SK-N-SH (cell line): ENCODE measurements at regions not wholly inside any gene's neighbourhood (a gene's known extent, or its start where the extent isn't known, plus 50 kb on each side); places are given as distances from the start of the nearest gene placed in this dataset.

Source experiments
- CTCF ChIA-PET: fragments of 300-600, 350-600 bp; formaldehyde crosslinking; extraction: SDS; loops from one replicate; lab custom pipeline; 2021; lab: Yijun Ruan, JAX
- POLR2A ChIA-PET: fragments of 350-600 bp; sonication (Branson Sonifier 250); formaldehyde crosslinking; extraction: SDS; loops from one replicate; lab custom pipeline; 2020; ENCODE audit warnings: antibody characterized with exemption, inconsistent platforms; lab: Yijun Ruan, JAX
- DNase-seq: peaks from one replicate; pipeline ENCODE4 v3.0.0; 2012
- H2AFZ ChIP-seq: fragments of 200-600 bp; sonication (generic); 2 replicates; pipeline ENCODE4 v1.8.1; 2016; ENCODE audit warnings: antibody characterized with exemption, mild to moderate bottlenecking, low read depth
- H3F3A ChIP-seq: fragments of 200-600 bp; sonication (generic); replicated peaks from 2 replicates; pipeline ENCODE3; 2016; ENCODE audit warnings: antibody characterized with exemption, mild to moderate bottlenecking; ENCODE audit not compliant: insufficient read depth
- H3K27ac ChIP-seq, 2 experiments: fragments of 200-500 bp in 1 of 2; fragments of 200-600 bp in 1 of 2; sonication (Bioruptor generic) in 1 of 2; sonication (generic), shearing (Covaris generic) in 1 of 2; 2 replicates each; pipeline versions ENCODE4 v1.5.1 to v1.6.1; 2014 to 2016; ENCODE audit warnings: low read depth in 2 of 2, inconsistent platforms in 1 of 2, low read length in 1 of 2, mild to moderate bottlenecking in 1 of 2, mixed read lengths in 1 of 2
- H3K27me3 ChIP-seq: fragments of 200-600 bp; sonication (generic), shearing (Covaris generic); 2 replicates; pipeline ENCODE4 v1.6.1; 2016; ENCODE audit warnings: mixed run types; ENCODE audit not compliant: insufficient read depth
- H3K36me3 ChIP-seq, 2 experiments: fragments of 200-500 bp in 1 of 2; fragments of 200-600 bp in 1 of 2; sonication (Bioruptor generic) in 1 of 2; sonication (generic) in 1 of 2; replicated peaks in 1 of 2; 2 replicates each; pipeline versions ENCODE3 to v1.5.1; 2014 to 2016; ENCODE audit warnings: low read length in 1 of 2, mild to moderate bottlenecking in 1 of 2; ENCODE audit not compliant: insufficient read depth in 2 of 2, control insufficient read depth in 1 of 2
- H3K4me1 ChIP-seq, 2 experiments: fragments of 200-500 bp in 1 of 2; fragments of 200-600 bp in 1 of 2; sonication (Bioruptor generic) in 1 of 2; sonication (generic), shearing (Covaris generic) in 1 of 2; 2 replicates each; pipeline versions ENCODE4 v1.5.1 to v1.6.1; 2014 to 2016; ENCODE audit warnings: low read depth in 1 of 2, low read length in 1 of 2, mixed run types in 1 of 2; ENCODE audit not compliant: insufficient read depth in 2 of 2, control insufficient read depth in 1 of 2
- H3K4me2 ChIP-seq: fragments of 200-600 bp; sonication (generic), shearing (Covaris generic); 2 replicates; pipeline ENCODE4 v1.6.1; 2017; ENCODE audit warnings: mixed run types
- H3K4me3 ChIP-seq, 2 experiments: fragments of 200-500 bp in 1 of 2; fragments of 200-600 bp in 1 of 2; sonication (Bioruptor generic) in 1 of 2; sonication (generic), shearing (Covaris generic) in 1 of 2; 2 replicates each; pipeline versions ENCODE4 v1.5.1 to v1.8.1; 2014 to 2016; ENCODE audit warnings: low read depth in 2 of 2, inconsistent platforms in 1 of 2, low read length in 1 of 2, mild to moderate bottlenecking in 1 of 2, mixed read lengths in 1 of 2, moderate library complexity in 1 of 2
- H3K79me2 ChIP-seq: fragments of 200-600 bp; sonication (generic); 2 replicates; pipeline ENCODE4 v1.8.1; 2017; ENCODE audit warnings: mild to moderate bottlenecking; ENCODE audit not compliant: insufficient read depth
- H3K9ac ChIP-seq: fragments of 200-600 bp; sonication (generic); 2 replicates; pipeline ENCODE4 v1.6.1; 2017; ENCODE audit warnings: mixed run types
- H3K9me2 ChIP-seq: fragments of 200-600 bp; sonication (generic); 2 replicates; pipeline ENCODE4 v1.6.1; 2017; ENCODE audit warnings: mixed run types
- H3K9me3 ChIP-seq: fragments of 200-600 bp; sonication (generic); 2 replicates; pipeline ENCODE4 v1.6.1; 2017; ENCODE audit warnings: mixed run types, mild to moderate bottlenecking, moderate library complexity
- H4K20me1 ChIP-seq: fragments of 200-600 bp; sonication (generic); 2 replicates; pipeline ENCODE4 v1.6.1; 2017; ENCODE audit warnings: mild to moderate bottlenecking, mixed run types; ENCODE audit not compliant: insufficient read depth
- CTCF ChIP-seq: fragments of 200-600 bp; sonication (generic); IDR thresholded peaks from 2 replicates; pipeline ENCODE4 v1.6.1; 2017; ENCODE audit warnings: antibody characterized with exemption, mild to moderate bottlenecking, moderate library complexity
- ELF1 ChIP-seq: IDR thresholded peaks from 2 replicates; pipeline ENCODE4 v1.4.0; 2012
- EP300 ChIP-seq, 2 experiments: IDR thresholded peaks; 2 replicates each; pipeline versions ENCODE4 v1.4.0 to v1.6.1; 2012; ENCODE audit warnings: borderline replicate concordance in 1 of 2, low read depth in 1 of 2, low read length in 1 of 2
- EZH2phosphoT487 ChIP-seq: fragments of 200-600 bp; sonication (generic); IDR thresholded peaks from 2 replicates; pipeline ENCODE4 v1.6.1; 2017; ENCODE audit warnings: low read depth, mixed run types, mild to moderate bottlenecking, antibody characterized with exemption, moderate library complexity, borderline replicate concordance
- MEF2A ChIP-seq: IDR thresholded peaks from 2 replicates; pipeline ENCODE4 v1.4.0; 2012; ENCODE audit warnings: low read depth, borderline replicate concordance
- NRF1 ChIP-seq: IDR thresholded peaks from 2 replicates; pipeline ENCODE4 v1.6.1; 2012; ENCODE audit warnings: low read depth, mild to moderate bottlenecking, low read length
- RAD21 ChIP-seq: IDR thresholded peaks from 2 replicates; pipeline ENCODE4 v1.6.1; 2012; ENCODE audit warnings: mild to moderate bottlenecking, low read length
- RCOR1 ChIP-seq: fragments of 150-350 bp; IDR thresholded peaks from 2 replicates; pipeline ENCODE4 v1.6.1; 2017; ENCODE audit warnings: antibody characterized with exemption, low read length
- RFX5 ChIP-seq: IDR thresholded peaks from 2 replicates; pipeline ENCODE4 v1.6.1; 2012; ENCODE audit warnings: mild to moderate bottlenecking, improper control_type of control experiment, low read length
- RXRA ChIP-seq: IDR thresholded peaks from 2 replicates; pipeline ENCODE4 v1.4.0; 2012; ENCODE audit warnings: low read depth, mild to moderate bottlenecking, borderline replicate concordance
- SIN3A ChIP-seq: IDR thresholded peaks from 2 replicates; pipeline ENCODE4 v1.6.1; 2012; ENCODE audit warnings: low read depth, mild to moderate bottlenecking, low read length, moderate library complexity, borderline replicate concordance
- TCF12 ChIP-seq: IDR thresholded peaks from 2 replicates; pipeline ENCODE4 v1.4.0; 2012
- WGBS: methylation state at CpG from one replicate; pipeline ENCODE4 v1.1.6; 2017; ENCODE audit warnings: low lambda C conversion rate; 5-methylcytosine and 5-hydroxymethylcytosine counted together
- TF ChIP-seq, protein P1 (sequence below): IDR thresholded peaks from 2 replicates; pipeline ENCODE4 v1.4.0; 2012; ENCODE audit warnings: low read depth
- TF ChIP-seq, protein P2 (sequence below): IDR thresholded peaks from 2 replicates; pipeline ENCODE4 v1.6.1; 2012; ENCODE audit warnings: mild to moderate bottlenecking, low read depth, low read length, moderate library complexity
- TF ChIP-seq, protein P3 (sequence below): fragments of 150-350 bp; IDR thresholded peaks from 2 replicates; pipeline ENCODE4 v1.6.1; 2016; ENCODE audit warnings: mild to moderate bottlenecking, low read depth, low read length

DNA sequence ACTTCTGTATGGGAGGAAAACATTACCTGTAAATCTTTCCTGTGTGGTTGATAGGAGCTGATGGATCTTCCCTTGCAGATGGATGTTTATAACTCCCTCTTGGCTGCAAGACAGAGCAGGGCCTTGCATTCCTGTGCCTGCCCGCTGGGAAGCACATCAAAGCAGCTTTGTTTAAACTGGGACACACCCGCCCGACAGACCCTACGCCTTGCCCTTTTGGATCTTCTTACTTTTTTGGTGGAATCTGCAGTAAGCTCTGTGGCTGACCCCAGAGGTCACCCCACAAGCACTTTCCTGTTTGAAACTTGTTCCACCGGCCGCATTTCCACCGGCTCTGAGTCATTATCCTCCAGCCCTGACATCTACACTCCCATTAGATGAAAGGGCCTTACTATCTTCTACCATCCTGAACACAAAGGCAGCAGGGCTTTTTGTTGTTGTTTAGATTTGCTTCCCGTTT lies 244.1 kb upstream of the STT3B start:
- Histone ChIP-seq H2AFZ (no peak overlapping the region), H3K4me3 (no peak overlapping the region), H3K4me1 (no peaks in the 10 kb centered on the region), H3K9me3 (no peaks in the 10 kb centered on the region), H4K20me1 (no peaks in the 10 kb centered on the region), H3K9ac (no peak overlapping the region), H3K79me2 (no peaks in the 10 kb centered on the region), H3F3A (no peaks in the 10 kb centered on the region), H3K36me3 (no peaks in the 10 kb centered on the region), H3K27me3 (no peaks in the 10 kb centered on the region), H3K27ac (no peak overlapping the region), H3K4me2 (no peak overlapping the region), H3K9me2 (no peaks in the 10 kb centered on the region)
- DNase-seq, result no peak
- ChIA-PET POLR2A (no interaction called here), CTCF (no interaction called here)
- TF ChIP-seq, protein P1, sequence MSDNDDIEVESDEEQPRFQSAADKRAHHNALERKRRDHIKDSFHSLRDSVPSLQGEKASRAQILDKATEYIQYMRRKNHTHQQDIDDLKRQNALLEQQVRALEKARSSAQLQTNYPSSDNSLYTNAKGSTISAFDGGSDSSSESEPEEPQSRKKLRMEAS, result no peak
- TF ChIP-seq EZH2phosphoT487 (no peak), NRF1 (no peak), TCF12 (no peak), RCOR1 (no peak), SIN3A (no peak), ELF1 (no peak), CTCF (no peak), EP300 (IDR thresholded peaks at IDR 0.05; ENCODE audit: borderline replicate concordance in 1 of 2, low read depth in 1 of 2, low read length in 1 of 2) (no peak), RFX5 (no peak), RAD21 (no peak), RXRA (no peak), MEF2A (no peak)
- TF ChIP-seq, protein P2, sequence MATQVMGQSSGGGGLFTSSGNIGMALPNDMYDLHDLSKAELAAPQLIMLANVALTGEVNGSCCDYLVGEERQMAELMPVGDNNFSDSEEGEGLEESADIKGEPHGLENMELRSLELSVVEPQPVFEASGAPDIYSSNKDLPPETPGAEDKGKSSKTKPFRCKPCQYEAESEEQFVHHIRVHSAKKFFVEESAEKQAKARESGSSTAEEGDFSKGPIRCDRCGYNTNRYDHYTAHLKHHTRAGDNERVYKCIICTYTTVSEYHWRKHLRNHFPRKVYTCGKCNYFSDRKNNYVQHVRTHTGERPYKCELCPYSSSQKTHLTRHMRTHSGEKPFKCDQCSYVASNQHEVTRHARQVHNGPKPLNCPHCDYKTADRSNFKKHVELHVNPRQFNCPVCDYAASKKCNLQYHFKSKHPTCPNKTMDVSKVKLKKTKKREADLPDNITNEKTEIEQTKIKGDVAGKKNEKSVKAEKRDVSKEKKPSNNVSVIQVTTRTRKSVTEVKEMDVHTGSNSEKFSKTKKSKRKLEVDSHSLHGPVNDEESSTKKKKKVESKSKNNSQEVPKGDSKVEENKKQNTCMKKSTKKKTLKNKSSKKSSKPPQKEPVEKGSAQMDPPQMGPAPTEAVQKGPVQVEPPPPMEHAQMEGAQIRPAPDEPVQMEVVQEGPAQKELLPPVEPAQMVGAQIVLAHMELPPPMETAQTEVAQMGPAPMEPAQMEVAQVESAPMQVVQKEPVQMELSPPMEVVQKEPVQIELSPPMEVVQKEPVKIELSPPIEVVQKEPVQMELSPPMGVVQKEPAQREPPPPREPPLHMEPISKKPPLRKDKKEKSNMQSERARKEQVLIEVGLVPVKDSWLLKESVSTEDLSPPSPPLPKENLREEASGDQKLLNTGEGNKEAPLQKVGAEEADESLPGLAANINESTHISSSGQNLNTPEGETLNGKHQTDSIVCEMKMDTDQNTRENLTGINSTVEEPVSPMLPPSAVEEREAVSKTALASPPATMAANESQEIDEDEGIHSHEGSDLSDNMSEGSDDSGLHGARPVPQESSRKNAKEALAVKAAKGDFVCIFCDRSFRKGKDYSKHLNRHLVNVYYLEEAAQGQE, result no peak
- TF ChIP-seq, protein P3, sequence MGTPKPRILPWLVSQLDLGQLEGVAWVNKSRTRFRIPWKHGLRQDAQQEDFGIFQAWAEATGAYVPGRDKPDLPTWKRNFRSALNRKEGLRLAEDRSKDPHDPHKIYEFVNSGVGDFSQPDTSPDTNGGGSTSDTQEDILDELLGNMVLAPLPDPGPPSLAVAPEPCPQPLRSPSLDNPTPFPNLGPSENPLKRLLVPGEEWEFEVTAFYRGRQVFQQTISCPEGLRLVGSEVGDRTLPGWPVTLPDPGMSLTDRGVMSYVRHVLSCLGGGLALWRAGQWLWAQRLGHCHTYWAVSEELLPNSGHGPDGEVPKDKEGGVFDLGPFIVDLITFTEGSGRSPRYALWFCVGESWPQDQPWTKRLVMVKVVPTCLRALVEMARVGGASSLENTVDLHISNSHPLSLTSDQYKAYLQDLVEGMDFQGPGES, result no peak
- WGBS, result 52% methylated on average over 8 of the region's 8 CpGs
